ENCODE measurements at regions not wholly inside any gene's neighbourhood (a gene's known extent, or its start where the extent isn't known, plus 50 kb on each side); places are given as distances from the start of the nearest gene placed in this dataset.

GRCh38 chr20:22819784-22820183 lies 215.3 kb upstream of the SSTR4 start (continued):
- TF ChIP-seq MGA (IDR thresholded peaks at IDR 0.05) = no peak
- no peak for TF ChIP-seq SRSF7 (optimal IDR thresholded peaks at IDR 0.05; ENCODE audit: low read depth, low read length)
- TF ChIP-seq ZNF24 (IDR thresholded peaks at IDR 0.05) = peak; percentile 83
- no peak for TF ChIP-seq GABPA (tag; conservative IDR thresholded peaks at IDR 0.05; ENCODE audit: low read depth)
- no peak for TF ChIP-seq ZNF277 (CRISPR knock-in tag; IDR thresholded peaks at IDR 0.05; ENCODE audit: borderline replicate concordance)
- peak in 2 of 3 experiments; percentile 5 to 29; a peak in 1 of 6 replicates for TF ChIP-seq CTCF (IDR thresholded peaks at IDR 0.05 in 2 of 3, conservative IDR thresholded peaks at IDR 0.05 in 1 of 3; ENCODE audit: insufficient read depth in 2 of 3, low read depth in 1 of 3, low read length in 3 of 3)

Measured in K562 (cell line).